ENCODE measurements at regions not wholly inside any gene's neighbourhood (a gene's known extent, or its start where the extent isn't known, plus 50 kb on each side); places are given as distances from the start of the nearest gene placed in this dataset.
"Not testable (repeated sequence)": the region's sequence is repeated elsewhere in the genome, so short reads cannot be mapped to it uniquely, and the experiment has no call there.

GRCh38 chr3:147231980-147232379 lies 174.4 kb downstream of the ZIC4 start:
- not testable (repeated sequence) for DNase-seq

DNA sequence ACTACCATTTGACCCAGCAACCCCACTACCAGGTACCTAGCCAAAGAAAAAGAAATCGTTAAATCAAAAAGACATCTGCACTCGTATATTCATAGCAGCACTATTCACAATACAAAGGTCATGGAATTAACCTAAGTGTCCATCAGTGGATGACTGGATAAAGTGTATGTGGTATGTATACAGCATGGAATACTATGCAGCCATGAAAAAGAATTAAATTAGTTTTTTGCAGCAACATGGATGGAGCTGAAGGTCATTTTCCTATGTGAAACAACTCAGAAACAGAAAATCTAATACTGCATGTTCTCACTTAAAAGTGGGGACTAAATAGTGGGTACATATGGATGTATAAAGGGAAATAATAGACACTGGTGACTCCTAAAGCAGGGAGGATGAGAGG lies 175.2 kb downstream of the ZIC4 start:
- no peak for DNase-seq

- DNase-seq = no peak
These were observed 184.1 kb downstream of the ZIC4 start for GRCh38 chr3:147222291-147222690.

- no peak for DNase-seq
These were observed 187.4 kb downstream of the ZIC4 start for GRCh38 chr3:147218965-147219364.

GRCh38 chr3:147216143-147216673 lies 190.1 kb downstream of the ZIC4 start:
- DNase-seq = no peak

DNA sequence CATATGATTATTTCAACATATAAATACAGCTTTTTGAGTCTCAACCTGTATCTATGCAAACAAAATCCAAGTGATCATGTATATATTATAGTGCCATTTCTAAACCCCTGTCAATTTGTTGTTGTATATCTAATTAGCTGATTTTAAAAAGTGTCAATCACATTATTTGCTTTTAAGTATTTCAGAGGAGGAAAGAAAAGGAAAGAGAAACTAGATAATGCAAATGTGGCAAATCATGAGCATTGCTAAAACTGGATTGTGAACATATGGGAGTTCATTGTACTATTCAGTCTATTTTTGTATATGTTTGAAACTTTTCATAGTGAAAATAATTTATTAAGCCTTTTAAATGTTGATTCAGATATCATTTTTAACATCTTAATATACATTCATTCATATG lies 190.7 kb downstream of the ZIC4 start:
- no peak for DNase-seq

GRCh38 chr3:147213633-147214032 lies 192.7 kb downstream of the ZIC4 start:
- no peak for DNase-seq

DNA sequence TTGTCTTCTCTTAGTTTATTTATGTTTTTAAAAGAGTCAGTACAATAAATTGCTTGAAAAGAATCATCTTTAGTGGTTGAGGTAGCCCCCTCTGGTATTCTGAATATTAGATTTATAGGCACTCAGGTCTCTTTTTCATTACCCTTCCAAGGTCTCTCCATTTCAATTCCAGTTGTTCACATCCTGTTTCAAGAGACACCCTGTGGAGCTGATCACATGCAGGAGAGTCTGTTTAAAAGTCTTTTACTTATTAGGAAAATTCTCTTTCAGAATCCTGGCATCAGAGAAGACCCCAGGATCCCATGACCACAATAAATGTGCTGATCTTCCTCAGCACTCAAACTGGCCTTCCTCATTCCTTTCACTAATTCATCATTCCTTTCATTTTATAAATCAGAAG lies 195.7 kb downstream of the ZIC4 start:
- DNase-seq = no peak

DNA sequence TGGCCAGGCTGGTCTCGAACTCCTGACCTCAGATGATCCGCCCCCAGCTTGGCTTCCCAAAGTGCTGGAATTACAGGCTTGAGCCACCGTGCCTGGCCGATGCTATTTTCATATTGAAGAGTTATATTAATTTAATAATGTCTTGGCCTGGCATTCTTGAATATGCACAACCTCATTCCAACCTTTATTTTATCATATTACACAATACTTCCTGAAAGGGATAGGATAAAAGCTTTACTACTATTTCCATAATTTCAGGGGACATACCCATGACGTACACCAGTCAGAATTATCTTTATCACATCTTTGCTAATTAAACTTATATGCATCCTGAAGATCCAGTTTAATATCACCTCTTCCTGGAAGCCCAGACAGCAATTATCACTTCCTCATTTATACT lies 205.3 kb downstream of the ZIC4 start:
- DNase-seq = no peak

GRCh38 chr3:147200545-147200944 lies 205.8 kb downstream of the ZIC4 start:
- DNase-seq = no peak

DNA sequence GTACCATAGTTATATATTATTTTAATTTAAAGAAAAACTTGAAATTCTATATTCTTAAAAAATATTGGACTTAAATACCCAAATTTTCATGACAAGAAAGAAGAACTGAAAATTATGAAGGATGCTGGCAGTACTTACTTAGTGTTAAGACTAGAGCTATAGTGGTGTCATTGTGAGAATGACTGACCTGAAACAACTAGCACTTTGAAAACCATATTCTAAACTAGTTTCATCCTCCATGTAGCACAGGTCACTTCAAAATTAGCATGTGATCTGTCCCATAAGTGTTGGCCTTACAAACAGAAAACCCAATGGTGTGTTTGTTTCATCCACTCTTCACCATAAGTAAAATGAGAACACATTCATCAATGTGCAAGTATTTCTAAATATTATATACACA lies 208.6 kb downstream of the ZIC4 start:
- DNase-seq = no peak

- no peak for DNase-seq
These were observed 210.5 kb downstream of the ZIC4 start for GRCh38 chr3:147195887-147196286.

GRCh38 chr3:147191795-147192385 lies 214.5 kb downstream of the ZIC4 start:
- peak; percentile 75 for DNase-seq

- DNase-seq = no peak
These were observed 217.3 kb downstream of the ZIC4 start for GRCh38 chr3:147189016-147189415.

DNA sequence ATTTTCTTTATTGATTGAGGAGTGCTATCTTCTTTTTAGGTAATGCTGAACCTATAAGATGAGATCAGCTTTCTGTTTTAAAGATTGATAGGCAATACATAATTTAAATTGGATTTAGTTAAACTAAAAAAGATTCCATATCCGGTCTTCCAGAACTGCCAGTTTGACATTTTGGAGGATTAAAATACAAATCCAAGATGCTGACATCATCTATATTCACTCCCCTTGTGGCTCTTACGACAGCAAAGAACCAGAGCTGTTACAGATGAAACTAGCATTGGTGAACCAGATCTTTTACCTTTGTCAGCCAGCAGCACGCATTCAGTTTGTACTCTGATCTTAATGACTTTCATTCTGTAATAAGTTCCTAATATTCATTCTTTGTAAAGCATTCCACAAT lies 218.7 kb downstream of the ZIC4 start:
- DNase-seq = no peak

DNA sequence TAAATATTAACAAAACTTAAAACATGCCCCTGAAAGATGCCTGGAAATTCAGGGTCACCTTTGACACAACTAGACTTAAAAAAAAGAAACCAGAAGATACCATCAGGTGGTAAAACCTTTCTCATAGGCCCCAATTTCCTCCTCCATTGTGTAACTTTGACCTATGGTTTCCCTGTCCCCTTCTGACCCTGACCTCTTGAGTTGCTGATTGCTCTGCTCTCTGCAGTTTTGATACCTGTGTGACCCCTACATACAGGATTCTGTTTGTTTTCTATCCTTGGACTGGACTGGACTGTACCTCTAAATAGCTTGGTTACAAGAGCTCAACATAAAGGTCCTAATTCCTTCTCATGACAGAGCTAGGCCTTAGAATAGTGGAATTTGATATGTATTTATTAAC lies 220.6 kb downstream of the ZIC4 start:
- DNase-seq = no peak

GRCh38 chr3:147184794-147185193 lies 221.5 kb downstream of the ZIC4 start:
- no peak for DNase-seq

GRCh38 chr3:147173257-147173656 lies 233.1 kb downstream of the ZIC4 start:
- no peak for DNase-seq

DNA sequence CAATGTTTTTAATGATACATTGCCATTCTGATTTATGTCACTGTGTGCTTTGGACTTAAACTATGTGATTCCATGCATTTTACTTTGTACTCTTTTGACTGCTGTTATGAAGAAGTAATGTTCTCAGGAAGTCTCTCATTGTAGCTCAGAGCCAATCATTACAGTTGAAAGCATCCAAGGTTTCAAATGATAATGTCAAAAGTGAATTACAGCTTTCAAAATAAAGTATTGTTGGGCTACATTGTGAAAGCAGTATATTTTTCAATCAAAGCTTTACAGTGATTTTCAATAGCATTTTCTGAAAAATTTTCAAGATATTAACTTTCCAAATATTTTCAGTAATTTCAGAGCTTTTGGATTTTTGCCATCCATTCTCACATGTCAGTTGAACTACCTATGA lies 243.6 kb downstream of the ZIC4 start:
- DNase-seq = no peak

DNA sequence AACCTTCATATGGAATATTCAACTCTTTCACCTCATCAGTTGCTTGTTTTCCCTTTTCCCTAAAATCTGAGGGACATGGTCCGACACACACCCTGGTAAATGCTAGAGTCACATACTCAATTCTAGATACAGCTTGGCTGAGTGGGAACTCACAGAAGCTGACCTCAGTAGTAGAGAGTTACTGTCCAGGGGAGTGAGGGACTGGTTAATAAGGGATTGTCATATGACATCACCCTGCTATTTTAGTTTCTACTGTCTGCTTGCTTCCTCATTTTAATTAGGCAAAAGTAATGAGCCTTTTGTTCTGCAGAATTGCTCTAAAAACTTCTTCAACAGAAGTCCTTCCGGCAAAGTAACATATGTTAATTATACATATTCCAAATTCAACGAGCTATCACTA lies 244.5 kb downstream of the ZIC4 start:
- DNase-seq = no peak

DNA sequence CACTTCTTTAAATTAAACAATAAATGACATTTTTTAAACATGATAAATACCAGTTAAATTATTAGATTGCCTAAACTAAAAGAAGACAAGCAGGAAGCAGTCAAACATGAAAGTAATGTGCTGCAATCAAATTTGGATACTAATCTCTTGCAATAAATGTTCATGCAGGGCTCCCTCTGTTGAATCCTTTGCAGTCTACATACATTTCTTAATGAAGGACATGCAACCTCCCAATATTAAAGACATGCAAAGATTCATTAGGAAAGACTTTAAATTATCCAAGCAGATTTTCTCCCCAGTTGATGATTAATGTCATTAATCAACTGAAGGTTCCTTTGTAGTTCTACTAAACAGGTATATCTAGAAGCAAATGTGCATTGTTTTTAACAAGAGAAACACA lies 245.4 kb downstream of the ZIC4 start:
- DNase-seq = no peak

GRCh38 chr3:147159141-147159540 lies 247.2 kb downstream of the ZIC4 start:
- no peak for DNase-seq

- no peak for DNase-seq
These were observed 248.7 kb downstream of the ZIC4 start for GRCh38 chr3:147157631-147158030.

GRCh38 chr3:147154988-147155387 lies 251.4 kb downstream of the ZIC4 start:
- not testable (repeated sequence) for DNase-seq

GRCh38 chr3:147153830-147154539 lies 252.4 kb downstream of the ZIC4 start:
- no peak for DNase-seq

Data from NCI-H1105 (cell line).